ENCODE measurements at regions not wholly inside any gene's neighbourhood (a gene's known extent, or its start where the extent isn't known, plus 50 kb on each side); places are given as distances from the start of the nearest gene placed in this dataset.

- no peak for TF ChIP-seq CTCF (IDR thresholded peaks at IDR 0.05; ENCODE audit: insufficient read depth, low read length, poor library complexity, severe bottlenecking)
- H3K27me3 ChIP-seq (replicated peaks; ENCODE audit: control insufficient read depth, insufficient read depth, low read length) = no peaks in the 10 kb centered on the region
- H3K36me3 ChIP-seq (ENCODE audit: control insufficient read depth, insufficient read depth, low read length) = no peaks in the 10 kb centered on the region
- no peak overlapping the region for H3K4me3 ChIP-seq (replicated peaks; ENCODE audit: low read depth, low read length)
- no peak for DNase-seq (ENCODE audit: extremely low read depth, insufficient read length)
Observed at GRCh38 chr4:54371173-54371572, 142.1 kb downstream of the PDGFRA start.

GRCh38 chr4:54372951-54373350, 143.9 kb downstream of the PDGFRA start:
- no peaks in the 10 kb centered on the region for H3K27me3 ChIP-seq (replicated peaks; ENCODE audit: control insufficient read depth, insufficient read depth, low read length)
- TF ChIP-seq CTCF (IDR thresholded peaks at IDR 0.05; ENCODE audit: insufficient read depth, low read length, poor library complexity, severe bottlenecking) = no peak
- no peak overlapping the region for H3K4me3 ChIP-seq (replicated peaks; ENCODE audit: low read depth, low read length)
- no peaks in the 10 kb centered on the region for H3K36me3 ChIP-seq (ENCODE audit: control insufficient read depth, insufficient read depth, low read length)
- DNase-seq (ENCODE audit: extremely low read depth, insufficient read length) = no peak

GRCh38 chr4:54373718-54374210, 144.7 kb downstream of the PDGFRA start:
- no peak for DNase-seq (ENCODE audit: extremely low read depth, insufficient read length)
- Histone ChIP-seq H3K27me3 (replicated peaks; ENCODE audit: control insufficient read depth, insufficient read depth, low read length) (no peaks in the 10 kb centered on the region), H3K36me3 (ENCODE audit: control insufficient read depth, insufficient read depth, low read length) (no peaks in the 10 kb centered on the region), H3K4me3 (replicated peaks; ENCODE audit: low read depth, low read length) (no peak overlapping the region)
- TF ChIP-seq CTCF (IDR thresholded peaks at IDR 0.05; ENCODE audit: insufficient read depth, low read length, poor library complexity, severe bottlenecking) = no peak

- no peak for TF ChIP-seq CTCF (IDR thresholded peaks at IDR 0.05; ENCODE audit: insufficient read depth, low read length, poor library complexity, severe bottlenecking)
- Histone ChIP-seq H3K4me3 (replicated peaks; ENCODE audit: low read depth, low read length) (no peak overlapping the region), H3K36me3 (ENCODE audit: control insufficient read depth, insufficient read depth, low read length) (no peaks in the 10 kb centered on the region), H3K27me3 (replicated peaks; ENCODE audit: control insufficient read depth, insufficient read depth, low read length) (no peaks in the 10 kb centered on the region)
- DNase-seq (ENCODE audit: extremely low read depth, insufficient read length) = no peak
Observed at GRCh38 chr4:54378461-54378860, 149.4 kb downstream of the PDGFRA start.

GRCh38 chr4:54384152-54384551, 155.1 kb downstream of the PDGFRA start:
- no peak for DNase-seq (ENCODE audit: extremely low read depth, insufficient read length)

More at GRCh38 chr4:54384152-54384551, 155.1 kb downstream of the PDGFRA start:
- no peaks in the 10 kb centered on the region for H3K36me3 ChIP-seq (ENCODE audit: control insufficient read depth, insufficient read depth, low read length)
- no peak for TF ChIP-seq CTCF (IDR thresholded peaks at IDR 0.05; ENCODE audit: insufficient read depth, low read length, poor library complexity, severe bottlenecking)
- no peaks in the 10 kb centered on the region for H3K27me3 ChIP-seq (replicated peaks; ENCODE audit: control insufficient read depth, insufficient read depth, low read length)
- no peak overlapping the region for H3K4me3 ChIP-seq (replicated peaks; ENCODE audit: low read depth, low read length)

Data from GM06990 (cell line).